Coronary artery (tissue), 2 donors: ENCODE measurements at regions not wholly inside any gene's neighbourhood (a gene's known extent, or its start where the extent isn't known, plus 50 kb on each side); places are given as distances from the start of the nearest gene placed in this dataset.

Source experiments
- DNase-seq: peaks from one replicate; pipeline ENCODE4 v3.0.0-alpha.2; 2017; ENCODE audit warnings: low spot score
- H3K27ac ChIP-seq, 2 donors: fragments of 200-600 bp; sonication (generic); one replicate each; pipeline ENCODE4 v1.5.1; 2016 to 2019
- H3K4me3 ChIP-seq: fragments of 200-600 bp; sonication (generic); 2 replicates; pipeline ENCODE4 v1.5.1; 2016; ENCODE audit warnings: mild to moderate bottlenecking, moderate library complexity
- CTCF ChIP-seq: fragments of 200-600 bp; sonication (generic); IDR thresholded peaks from one replicate; pipeline ENCODE4 v1.5.1; 2019; ENCODE audit warnings: antibody characterized with exemption

- peak overlapping the region in 1 of 2 donors; percentile 59 for H3K27ac ChIP-seq
- no peak for DNase-seq
- H3K4me3 ChIP-seq, result no peak overlapping the region
- TF ChIP-seq CTCF, result no peak
Measured at GRCh38 chr11:15890031-15890713, 466.2 kb downstream of the SOX6 start.

- DNase-seq, result no peak
- no peak for TF ChIP-seq CTCF
- Histone ChIP-seq H3K4me3 (no peak overlapping the region), H3K27ac (peak overlapping the region in 1 of 2 donors; percentile 41)
Measured at GRCh38 chr11:15893080-15893492, 463.3 kb downstream of the SOX6 start.

- no peak for DNase-seq
- Histone ChIP-seq H3K27ac (no peak overlapping the region), H3K4me3 (no peak overlapping the region)
- TF ChIP-seq CTCF, result no peak
Measured at GRCh38 chr11:15896026-15896425, 460.3 kb downstream of the SOX6 start.

GRCh38 chr11:15896530-15896929, 459.8 kb downstream of the SOX6 start:
- DNase-seq, result no peak
- no peak for TF ChIP-seq CTCF
- no peak overlapping the region for H3K27ac ChIP-seq
- H3K4me3 ChIP-seq, result no peak overlapping the region

GRCh38 chr11:15897211-15897960, 459.0 kb downstream of the SOX6 start:
- Histone ChIP-seq H3K4me3 (no peak overlapping the region), H3K27ac (no peak overlapping the region)
- no peak for TF ChIP-seq CTCF
- DNase-seq, result no peak

- Histone ChIP-seq H3K4me3 (no peak overlapping the region), H3K27ac (peak overlapping the region in 1 of 2 donors; percentile 40)
- DNase-seq, result no peak
- peak; percentile 25 for TF ChIP-seq CTCF
Measured at GRCh38 chr11:15901054-15901453, 455.3 kb downstream of the SOX6 start.

- Histone ChIP-seq H3K27ac (peak overlapping the region in 1 of 2 donors; percentile 40), H3K4me3 (no peak overlapping the region)
- no peak for TF ChIP-seq CTCF
- DNase-seq, result no peak
Measured at GRCh38 chr11:15901790-15902189, 454.6 kb downstream of the SOX6 start.
